Spleen (tissue), 11 donors: ENCODE measurements at regions not wholly inside any gene's neighbourhood (a gene's known extent, or its start where the extent isn't known, plus 50 kb on each side); places are given as distances from the start of the nearest gene placed in this dataset.
"Not testable (repeated sequence)": the region's sequence is repeated elsewhere in the genome, so short reads cannot be mapped to it uniquely, and the experiment has no call there.

ENCODE experiments used
- DNase-seq: peaks from one replicate; pipeline ENCODE4 v3.0.0-alpha.2; 2020
- H3K27ac ChIP-seq, 8 donors: fragments of 200-600 bp; sonication (generic) in 7 of 8; 1 replicate in 4 of 8; 2 replicates in 4 of 8; pipeline versions ENCODE4 v1.5.0 to v1.8.0; 2016 to 2021; ENCODE audit warnings: inconsistent platforms in 4 of 8, mild to moderate bottlenecking in 4 of 8, moderate library complexity in 1 of 8
- H3K27me3 ChIP-seq, 7 donors: fragments of 200-600 bp; sonication (generic) in 6 of 7; replicated peaks in 1 of 7; 1 replicate in 4 of 7; 2 replicates in 3 of 7; pipeline versions ENCODE4 v1.5.0 to v1.8.0; 2016 to 2021; ENCODE audit warnings: inconsistent platforms in 3 of 7, mild to moderate bottlenecking in 1 of 7
- H3K36me3 ChIP-seq, 6 donors: fragments of 200-600 bp; sonication (generic) in 5 of 6; 1 replicate in 4 of 6; 2 replicates in 2 of 6; pipeline versions ENCODE4 v1.5.0 to v1.8.0; 2016 to 2021; ENCODE audit warnings: inconsistent platforms in 2 of 6
- H3K4me1 ChIP-seq, 6 donors: fragments of 200-600 bp; sonication (generic) in 5 of 6; 1 replicate in 3 of 6; 2 replicates in 3 of 6; pipeline versions ENCODE4 v1.5.0 to v1.8.0; 2016 to 2021; ENCODE audit warnings: inconsistent platforms in 3 of 6
- H3K4me3 ChIP-seq, 8 donors: fragments of 200-600 bp; sonication (generic) in 7 of 8; 1 replicate in 4 of 8; 2 replicates in 4 of 8; pipeline versions ENCODE4 v1.5.0 to v1.8.0; 2016 to 2021; ENCODE audit warnings: inconsistent platforms in 4 of 8, mild to moderate bottlenecking in 4 of 8, moderate library complexity in 2 of 8
- H3K9me3 ChIP-seq, 8 donors: fragments of 200-600 bp; sonication (generic) in 7 of 8; 1 replicate in 4 of 8; 2 replicates in 4 of 8; pipeline versions ENCODE4 v1.5.0 to v1.8.0; 2016 to 2021; ENCODE audit warnings: inconsistent platforms in 4 of 8
- CTCF ChIP-seq, 11 experiments: fragments of 200-600 bp in 7 of 11; fragments of 450-650 bp in 4 of 11; sonication (generic) in 4 of 11; IDR thresholded peaks in 8 of 11; conservative IDR thresholded peaks in 3 of 11; 1 replicate in 7 of 11; 2 replicates in 4 of 11; pipeline versions ENCODE4 v1.4.0 to v1.8.0; 2016 to 2021; ENCODE audit warnings: antibody characterized with exemption in 11 of 11, inconsistent platforms in 4 of 11, mild to moderate bottlenecking in 1 of 11
- POLR2A ChIP-seq, 3 donors: fragments of 450-650 bp; IDR thresholded peaks; one replicate each; pipeline ENCODE4 v1.5.1; 2017; ENCODE audit warnings: antibody characterized with exemption in 3 of 3, mild to moderate bottlenecking in 1 of 3
- POLR2AphosphoS5 ChIP-seq, 3 donors: sonication (generic); formaldehyde crosslinking; IDR thresholded peaks; one replicate each; pipeline ENCODE4 v1.5.1; 2017; ENCODE audit warnings: antibody characterized with exemption in 3 of 3
- WGBS, 5 donors: extraction: QIAGEN DNeasy Blood & Tissue Kit in 3 of 5; methylation state at CpG; one replicate each; pipeline versions ENCODE4 v1.1.5 to v1.1.7; 2013 to 2018; 5-methylcytosine and 5-hydroxymethylcytosine counted together
- intact Hi-C: fragments of 100-400 bp; cut with DNase I; formaldehyde crosslinking; loops from one replicate; pipeline ENCODE4 v1.15.0; 2023; ENCODE audit warnings: low total_unique reads
- donor health status: healthy with polysubstance abuse.
- donor health status: DM: no; HTN: no; CAD: no; lungs with moderate emphysema.
- donor health status: DM: no; HTN: no; CAD: no.
- donor health status: Bipolar disorder and iron deficiency.
- donor health status: healthy.
- donor health status: DM: no; HTN: no; CAD: no.
- donor health status: DM: yes; HTN: yes; CAD: no.

GRCh38 chr13:64617231-64617630 lies 2612.9 kb downstream of the PCDH9 start:
- Histone ChIP-seq H3K27ac (no peak overlapping the region), H3K27me3 (no peaks in the 10 kb centered on the region), H3K4me3 (no peak overlapping the region), H3K4me1 (no peaks in the 10 kb centered on the region), H3K9me3 (peaks cover 0 to 9% (median 2%) of the 10 kb centered on the region in 8 donors), H3K36me3 (no peaks in the 10 kb centered on the region)
- no peak for DNase-seq
- WGBS, 5 donors = 88 to 94% (median 91%) methylated on average over 4 of the region's 4 CpGs
- no peak for TF ChIP-seq CTCF (IDR thresholded peaks at IDR 0.05 in 8 of 11, conservative IDR thresholded peaks at IDR 0.05 in 3 of 11)
- TF ChIP-seq POLR2A (IDR thresholded peaks at IDR 0.05) = no peak
- no peak for TF ChIP-seq POLR2AphosphoS5 (IDR thresholded peaks at IDR 0.05)
- intact Hi-C loops = no loop called here

GRCh38 chr13:64591971-64592370 lies 2638.2 kb downstream of the PCDH9 start:
- intact Hi-C loops = no loop called here
- H3K27ac ChIP-seq = no peak overlapping the region
- no peak for DNase-seq
- no peak overlapping the region for H3K4me3 ChIP-seq
- TF ChIP-seq CTCF (IDR thresholded peaks at IDR 0.05 in 8 of 11, conservative IDR thresholded peaks at IDR 0.05 in 3 of 11) (no peak), POLR2A (IDR thresholded peaks at IDR 0.05) (no peak), POLR2AphosphoS5 (IDR thresholded peaks at IDR 0.05) (no peak)
- H3K27me3 ChIP-seq = no peaks in the 10 kb centered on the region
- H3K36me3 ChIP-seq = no peaks in the 10 kb centered on the region
- H3K4me1 ChIP-seq = no peaks in the 10 kb centered on the region
- H3K9me3 ChIP-seq = peaks cover 0 to 8% (median 0%) of the 10 kb centered on the region in 8 donors

GRCh38 chr13:64579331-64579730 lies 2650.8 kb downstream of the PCDH9 start:
- no peak for DNase-seq
- TF ChIP-seq CTCF (IDR thresholded peaks at IDR 0.05 in 8 of 11, conservative IDR thresholded peaks at IDR 0.05 in 3 of 11) = no peak
- no peak for TF ChIP-seq POLR2AphosphoS5 (IDR thresholded peaks at IDR 0.05)
- TF ChIP-seq POLR2A (IDR thresholded peaks at IDR 0.05) = no peak
- Histone ChIP-seq H3K4me1 (no peaks in the 10 kb centered on the region), H3K27ac (no peak overlapping the region), H3K9me3 (peaks cover 0 to 14% (median 5%) of the 10 kb centered on the region in 8 donors), H3K36me3 (no peaks in the 10 kb centered on the region), H3K27me3 (no peaks in the 10 kb centered on the region), H3K4me3 (no peak overlapping the region)
- intact Hi-C loops = no loop called here
- WGBS, 5 donors = 67 to 79% (median 77%) methylated on average over 3 of the region's 3 CpGs

GRCh38 chr13:64568748-64569147 lies 2661.4 kb downstream of the PCDH9 start:
- no peak for DNase-seq
- intact Hi-C loops = no loop called here
- Histone ChIP-seq H3K4me3 (no peak overlapping the region), H3K4me1 (no peaks in the 10 kb centered on the region), H3K36me3 (no peaks in the 10 kb centered on the region), H3K27ac (no peak overlapping the region), H3K9me3 (peaks cover 0 to 57% (median 28%) of the 10 kb centered on the region in 8 donors), H3K27me3 (no peaks in the 10 kb centered on the region)
- no peak for TF ChIP-seq POLR2A (IDR thresholded peaks at IDR 0.05)
- no peak for TF ChIP-seq POLR2AphosphoS5 (IDR thresholded peaks at IDR 0.05)
- TF ChIP-seq CTCF (IDR thresholded peaks at IDR 0.05 in 8 of 11, conservative IDR thresholded peaks at IDR 0.05 in 3 of 11) = no peak

GRCh38 chr13:64558031-64558430 lies 2672.1 kb downstream of the PCDH9 start:
- H3K4me1 ChIP-seq, H3K4me3 ChIP-seq, intact Hi-C loops, H3K9me3 ChIP-seq, H3K27ac ChIP-seq, H3K27me3 ChIP-seq, DNase-seq, H3K36me3 ChIP-seq: not testable (repeated sequence)
- 85 to 96% (median 91%) methylated on average over 10 of the region's 10 CpGs for WGBS, 5 donors
